A549 (cell line): ENCODE measurements at regions not wholly inside any gene's neighbourhood (a gene's known extent, or its start where the extent isn't known, plus 50 kb on each side); places are given as distances from the start of the nearest gene placed in this dataset.

Experiments
- ATAC-seq, 2 experiments: fragments of 200-7000 bp in 1 of 2; fragments of >200 bp in 1 of 2; cut with Nextera tagmentation in 1 of 2; cut with Tn5 transposase in 1 of 2; 3 replicates each; pipeline versions ENCODE4 v1.8.0 to v1.9.1; 2018 to 2020; ENCODE audit warnings: mild to moderate bottlenecking in 1 of 2, moderate library complexity in 1 of 2
- CTCF ChIA-PET: fragments of 300-600 bp; sonication (Branson Sonifier 250); formaldehyde crosslinking; extraction: SDS; loops from one replicate; lab custom pipeline; 2021; ENCODE audit warnings: antibody characterized with exemption, inconsistent platforms; lab: Yijun Ruan, JAX
- POLR2A ChIA-PET: fragments of 350-600 bp; formaldehyde crosslinking; extraction: SDS; loops from one replicate; lab custom pipeline; 2021; ENCODE audit warnings: antibody characterized with exemption, inconsistent platforms; lab: Yijun Ruan, JAX
- DNase-seq, 2 experiments: peaks; one replicate each; pipeline versions ENCODE4 v3.0.0 to v3.0.0-alpha.2; 2011 to 2016; ENCODE audit warnings: low read depth in 1 of 2, low spot score in 1 of 2
- FAIRE-seq: peaks from 2 replicates; lab custom pipeline; 2011; peaks lifted over from hg19 to GRCh38; lab: Jason Lieb, UNC
- H3K27ac ChIP-seq, 2 experiments: fragments of >200 bp; sonication (Bioruptor Twin); formaldehyde crosslinking; 3 replicates each; pipeline ENCODE4 v1.5.1; 2016 to 2017
- H3K4me1 ChIP-seq: fragments of >200 bp; sonication (Bioruptor Twin); formaldehyde crosslinking; 3 replicates; pipeline ENCODE4 v1.6.1; 2016
- H3K4me2 ChIP-seq: fragments of >200 bp; sonication (Bioruptor Twin); formaldehyde crosslinking; 3 replicates; pipeline ENCODE4 v1.6.1; 2016
- H3K4me3 ChIP-seq: fragments of >200 bp; sonication (Bioruptor Twin); formaldehyde crosslinking; 3 replicates; pipeline ENCODE4 v1.5.1; 2016
- H3K9me3 ChIP-seq: fragments of >200 bp; sonication (Bioruptor Twin); formaldehyde crosslinking; 3 replicates; pipeline ENCODE4 v1.6.1; 2016
- CHD4 ChIP-seq: fragments of 200-600 bp; sonication (generic); IDR thresholded peaks from 2 replicates; pipeline ENCODE4 v1.6.1; 2016; ENCODE audit warnings: antibody characterized with exemption, mild to moderate bottlenecking, borderline replicate concordance
- EHF ChIP-seq: fragments of 250-450 bp; sonication (Bioruptor Pico); IDR thresholded peaks from 2 replicates; pipeline ENCODE4 v1.5.0; 2020; ENCODE audit warnings: mild to moderate bottlenecking
- FOSB ChIP-seq: fragments of 250-450 bp; sonication (Bioruptor Pico); IDR thresholded peaks from 2 replicates; pipeline ENCODE4 v1.5.0; 2020; ENCODE audit warnings: mild to moderate bottlenecking, moderate library complexity
- FOSL2 ChIP-seq, 2 experiments: fragments of 450-650 bp in 1 of 2; fragments of >200 bp in 1 of 2; sonication (Bioruptor Twin) in 1 of 2; formaldehyde crosslinking; IDR thresholded peaks; 2 replicates each; pipeline versions ENCODE4 v1.5.0 to v1.6.1; 2016 to 2020; ENCODE audit warnings: mild to moderate bottlenecking in 1 of 2, moderate library complexity in 1 of 2
- FOXS1 ChIP-seq: fragments of 250-450 bp; sonication (Bioruptor Pico); IDR thresholded peaks from 2 replicates; pipeline ENCODE4 v1.5.0; 2020; ENCODE audit warnings: mild to moderate bottlenecking, moderate library complexity
- GATA3 ChIP-seq: IDR thresholded peaks from 2 replicates; pipeline ENCODE4 v1.6.1; 2012; ENCODE audit warnings: borderline replicate concordance
- HEYL ChIP-seq: fragments of 250-450 bp; sonication (Bioruptor Pico); IDR thresholded peaks from 2 replicates; pipeline ENCODE4 v1.8.0; 2021; ENCODE audit warnings: mild to moderate bottlenecking, moderate library complexity
- HOXA7 ChIP-seq: fragments of 250-450 bp; sonication (Bioruptor Pico); IDR thresholded peaks from 2 replicates; pipeline ENCODE4 v1.5.0; 2020; ENCODE audit warnings: mild to moderate bottlenecking, moderate library complexity
- HOXB13 ChIP-seq: fragments of 250-450 bp; sonication (Bioruptor Pico); IDR thresholded peaks from 2 replicates; pipeline ENCODE4 v1.5.0; 2020; ENCODE audit warnings: low read depth, mild to moderate bottlenecking, moderate library complexity
- NFE2L2 ChIP-seq: fragments of 150-350 bp; conservative IDR thresholded peaks from 2 replicates; pipeline ENCODE4 v1.6.1; 2014; ENCODE audit warnings: low read length
- NPAS2 ChIP-seq: fragments of 250-450 bp; sonication (Bioruptor Pico); IDR thresholded peaks from 2 replicates; pipeline ENCODE4 v1.8.0; 2022; ENCODE audit warnings: mild to moderate bottlenecking, moderate library complexity, borderline replicate concordance
- POLR2AphosphoS2 ChIP-seq: conservative IDR thresholded peaks from 2 replicates; pipeline ENCODE4 v1.6.1; 2012; ENCODE audit warnings: low read length, improper control_type of control experiment, inconsistent platforms
- RAD21 ChIP-seq, 2 experiments: fragments of >200 bp in 1 of 2; sonication (Bioruptor Twin) in 1 of 2; formaldehyde crosslinking in 1 of 2; IDR thresholded peaks in 1 of 2; conservative IDR thresholded peaks in 1 of 2; 2 replicates in 1 of 2; 3 replicates in 1 of 2; pipeline ENCODE4 v1.6.1; 2012 to 2018; ENCODE audit warnings: inconsistent platforms in 1 of 2
- RCOR1 ChIP-seq: fragments of 150-350 bp; IDR thresholded peaks from 2 replicates; pipeline ENCODE4 v1.6.1; 2014; ENCODE audit warnings: antibody characterized with exemption, low read length, low read depth
- TP53 ChIP-seq: fragments of 250-450 bp; sonication (Bioruptor Pico); IDR thresholded peaks from 2 replicates; pipeline ENCODE4 v1.5.0; 2021; ENCODE audit warnings: mild to moderate bottlenecking, moderate library complexity
- ZNF302 ChIP-seq: fragments of 250-450 bp; sonication (Bioruptor Pico); IDR thresholded peaks from 2 replicates; pipeline ENCODE4 v1.9.0; 2021; ENCODE audit warnings: inconsistent platforms, mild to moderate bottlenecking, moderate library complexity
- WGBS: methylation state at CpG from one replicate; pipeline ENCODE4 v1.1.6; 2017; ENCODE audit errors: missing lambda C conversion rate; 5-methylcytosine and 5-hydroxymethylcytosine counted together
- TF ChIP-seq, protein P1 (sequence below): fragments of >200 bp; sonication (Bioruptor Twin); formaldehyde crosslinking; IDR thresholded peaks from 2 replicates; pipeline ENCODE4 v1.6.1; 2016
- TF ChIP-seq, protein P2 (sequence below): IDR thresholded peaks from 2 replicates; pipeline ENCODE4 v1.6.1; 2012

DNA sequence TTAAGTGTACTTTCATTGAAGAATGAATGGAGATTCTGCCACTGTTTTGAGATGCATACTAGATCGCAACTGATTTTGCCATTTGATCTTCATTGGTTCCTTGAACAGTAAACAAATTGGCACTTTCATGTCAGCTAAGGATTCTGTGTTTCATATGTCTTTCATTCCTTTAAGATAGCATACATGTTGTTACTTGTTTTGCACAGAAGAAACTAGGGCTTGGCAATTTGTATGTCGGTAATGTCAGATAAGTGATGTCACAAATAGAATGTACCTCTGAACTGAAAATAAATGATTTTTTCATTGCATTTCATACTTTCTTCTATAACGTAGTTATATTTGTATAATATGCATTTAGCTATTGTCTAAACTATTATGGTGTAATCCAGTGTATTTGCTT lies 73.2 kb upstream of the TENM3 start:
- WGBS, result 62% methylated on average over 3 of the region's 3 CpGs
- H3K4me3 ChIP-seq, result no peak overlapping the region
- H3K4me1 ChIP-seq, result peaks cover 5% of the 10 kb centered on the region
- CTCF ChIA-PET, result no interaction called here
- no peak for FAIRE-seq
- TF ChIP-seq GATA3, result no peak
- no peak for TF ChIP-seq NFE2L2
- no peak for TF ChIP-seq HEYL (CRISPR knock-in tag)
- TF ChIP-seq EHF (CRISPR knock-in tag), result no peak
- TF ChIP-seq, protein P1, sequence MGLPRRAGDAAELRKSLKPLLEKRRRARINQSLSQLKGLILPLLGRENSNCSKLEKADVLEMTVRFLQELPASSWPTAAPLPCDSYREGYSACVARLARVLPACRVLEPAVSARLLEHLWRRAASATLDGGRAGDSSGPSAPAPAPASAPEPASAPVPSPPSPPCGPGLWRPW, result no peak
- no peak for TF ChIP-seq TP53 (CRISPR knock-in tag)
- no peak for TF ChIP-seq CHD4
- TF ChIP-seq FOXS1, result no peak
- TF ChIP-seq HOXA7 (CRISPR knock-in tag), result no peak
- no peak for TF ChIP-seq NPAS2 (CRISPR knock-in tag)
- TF ChIP-seq RCOR1, result no peak
- TF ChIP-seq, all 56 proteins: peak for 0
- Histone ChIP-seq H3K9me3 (no peaks in the 10 kb centered on the region), H3K4me2 (no peak overlapping the region), H3K27ac (no peak overlapping the region)
- DNase-seq (no peak), ATAC-seq (no peak)
- POLR2A ChIA-PET, result no interaction called here

DNA sequence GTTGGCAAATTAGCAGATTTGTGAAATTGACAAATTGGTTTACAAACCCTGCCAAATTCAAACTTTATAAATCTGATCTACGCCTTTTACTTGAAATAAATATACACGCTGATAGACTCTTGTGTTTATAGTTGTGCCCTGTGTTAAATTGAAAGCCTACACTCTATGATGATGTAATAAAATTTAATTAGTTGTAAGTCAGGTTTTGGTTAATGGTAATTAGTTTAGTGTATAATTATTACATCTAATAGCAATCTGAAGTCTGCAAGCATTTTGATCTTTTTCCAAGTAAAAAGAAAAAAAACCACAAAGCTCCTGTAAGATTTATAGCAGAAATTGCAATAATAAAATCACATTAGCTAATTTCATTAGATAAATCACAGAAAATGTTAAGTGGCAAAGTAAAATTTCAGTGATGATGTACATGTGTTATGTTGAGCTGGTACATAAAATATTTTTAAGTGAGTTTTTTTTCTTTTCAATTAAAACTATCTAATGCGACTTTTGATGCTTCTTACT lies 72.7 kb upstream of the TENM3 start:
- ATAC-seq (no peak), FAIRE-seq (no peak), DNase-seq (no peak)
- POLR2A ChIA-PET, result no interaction called here
- Histone ChIP-seq H3K27ac (no peak overlapping the region), H3K4me2 (no peak overlapping the region), H3K4me3 (no peak overlapping the region), H3K4me1 (peaks cover 10% of the 10 kb centered on the region), H3K9me3 (no peaks in the 10 kb centered on the region)
- TF ChIP-seq, protein P2, sequence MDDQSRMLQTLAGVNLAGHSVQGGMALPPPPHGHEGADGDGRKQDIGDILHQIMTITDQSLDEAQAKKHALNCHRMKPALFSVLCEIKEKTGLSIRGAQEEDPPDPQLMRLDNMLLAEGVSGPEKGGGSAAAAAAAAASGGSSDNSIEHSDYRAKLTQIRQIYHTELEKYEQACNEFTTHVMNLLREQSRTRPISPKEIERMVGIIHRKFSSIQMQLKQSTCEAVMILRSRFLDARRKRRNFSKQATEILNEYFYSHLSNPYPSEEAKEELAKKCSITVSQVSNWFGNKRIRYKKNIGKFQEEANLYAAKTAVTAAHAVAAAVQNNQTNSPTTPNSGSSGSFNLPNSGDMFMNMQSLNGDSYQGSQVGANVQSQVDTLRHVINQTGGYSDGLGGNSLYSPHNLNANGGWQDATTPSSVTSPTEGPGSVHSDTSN, result no peak
- TF ChIP-seq EHF (CRISPR knock-in tag), result no peak
- TF ChIP-seq POLR2AphosphoS2, result no peak
- TF ChIP-seq HEYL (CRISPR knock-in tag), result no peak
- no peak for TF ChIP-seq GATA3
- TF ChIP-seq CHD4, result no peak
- no peak for TF ChIP-seq RAD21 (conservative IDR thresholded peaks at IDR 0.05 in 1 of 2, IDR thresholded peaks at IDR 0.05 in 1 of 2)
- TF ChIP-seq HOXB13 (CRISPR knock-in tag), result no peak
- no peak for TF ChIP-seq FOSL2 (IDR thresholded peaks at IDR 0.05)
- no peak for TF ChIP-seq FOSL2 (CRISPR knock-in tag; IDR thresholded peaks at IDR 0.05)
- TF ChIP-seq ZNF302 (CRISPR knock-in tag), result no peak
- CTCF ChIA-PET, result no interaction called here
- WGBS, result 38% methylated on average over 3 of the region's 3 CpGs

DNA sequence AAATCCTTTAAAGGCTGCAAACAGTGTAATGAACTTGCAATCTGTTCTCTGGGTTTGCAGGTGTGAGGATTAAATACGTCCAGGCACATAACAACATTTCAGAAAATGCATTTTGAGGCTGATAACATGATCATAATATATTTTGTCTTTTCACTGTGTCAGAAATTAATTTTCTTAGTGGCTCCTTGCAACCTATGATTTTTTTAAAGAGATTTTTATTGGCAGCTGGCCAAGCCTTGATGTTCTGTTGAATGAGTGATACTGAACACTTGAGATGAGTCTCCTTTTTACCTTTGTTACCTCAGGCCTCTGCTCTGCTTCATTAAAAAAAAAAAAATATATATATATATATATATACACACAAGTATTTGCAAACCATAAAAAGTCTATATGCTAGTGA lies 68.2 kb upstream of the TENM3 start:
- TF ChIP-seq FOXS1 (no peak), FOSB (no peak), HOXA7 (CRISPR knock-in tag) (no peak)
- peaks cover 43% of the 10 kb centered on the region for H3K4me1 ChIP-seq
- DNase-seq, result no peak
- peak overlapping the region; percentile 80 for H3K4me2 ChIP-seq
- no peak for ATAC-seq
- H3K4me3 ChIP-seq, result no peak overlapping the region
- POLR2A ChIA-PET, result interaction anchor here (0.6 kb wide), 1 partner anchor 273 kb away, joined by 3 read pairs; no protein-coding TSS in a partner anchor
- H3K27ac ChIP-seq, result peak overlapping the region; percentile 36 to 80; a peak in 1 of 6 replicates
- CTCF ChIA-PET, result no interaction called here
- FAIRE-seq, result no peak
- 71% methylated on average over 1 of the region's 1 CpG for WGBS
- no peaks in the 10 kb centered on the region for H3K9me3 ChIP-seq
